NCI-H460 (cell line): ENCODE measurements at regions not wholly inside any gene's neighbourhood (a gene's known extent, or its start where the extent isn't known, plus 50 kb on each side); places are given as distances from the start of the nearest gene placed in this dataset.
"Not testable (repeated sequence)": the region's sequence is repeated elsewhere in the genome, so short reads cannot be mapped to it uniquely, and the experiment has no call there.

Source experiments
- DNase-seq: peaks from one replicate; pipeline ENCODE4 v3.0.0-alpha.2; 2016; ENCODE audit warnings: low read depth; ENCODE audit errors: extremely low read depth

DNA sequence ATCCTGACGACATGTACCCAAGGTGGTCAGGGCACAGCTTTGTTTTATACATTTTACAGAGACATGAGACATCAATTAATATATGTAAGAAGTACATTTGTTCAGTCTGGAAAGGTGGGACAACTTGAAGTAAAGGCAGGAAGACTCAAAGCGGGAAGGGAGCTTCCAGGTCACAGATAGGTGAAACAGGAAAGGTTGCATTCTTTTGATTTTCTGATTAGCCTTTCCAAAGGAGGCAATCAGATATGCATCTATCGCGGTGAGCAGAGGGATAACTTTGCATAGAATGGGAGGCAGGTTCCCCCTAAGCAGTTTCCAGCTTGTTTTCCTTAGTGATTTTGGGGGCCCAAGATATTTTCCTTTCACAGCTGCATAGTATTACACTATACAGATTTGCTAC, 358.4 kb downstream of the GLUD2 start:
- no peak for DNase-seq

DNA sequence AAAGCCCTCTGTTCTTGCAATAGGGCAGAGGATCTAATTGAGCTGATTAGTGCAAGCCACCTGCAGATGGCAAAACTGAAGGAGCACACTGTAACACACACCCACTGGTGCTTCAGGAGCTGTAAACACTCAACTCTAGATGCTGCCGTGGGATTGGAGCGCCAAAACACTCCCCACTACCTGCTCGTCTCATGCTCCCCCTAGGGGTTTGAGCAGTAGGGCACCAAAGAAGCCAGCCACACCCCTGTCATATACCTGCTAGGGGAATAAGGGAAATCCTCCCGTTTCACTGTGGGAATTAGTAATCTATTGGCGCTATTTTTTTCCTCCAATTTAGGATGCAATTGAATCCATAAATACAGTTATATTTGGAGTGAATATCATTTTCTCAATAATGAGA, 360.2 kb downstream of the GLUD2 start:
- DNase-seq = no peak

DNA sequence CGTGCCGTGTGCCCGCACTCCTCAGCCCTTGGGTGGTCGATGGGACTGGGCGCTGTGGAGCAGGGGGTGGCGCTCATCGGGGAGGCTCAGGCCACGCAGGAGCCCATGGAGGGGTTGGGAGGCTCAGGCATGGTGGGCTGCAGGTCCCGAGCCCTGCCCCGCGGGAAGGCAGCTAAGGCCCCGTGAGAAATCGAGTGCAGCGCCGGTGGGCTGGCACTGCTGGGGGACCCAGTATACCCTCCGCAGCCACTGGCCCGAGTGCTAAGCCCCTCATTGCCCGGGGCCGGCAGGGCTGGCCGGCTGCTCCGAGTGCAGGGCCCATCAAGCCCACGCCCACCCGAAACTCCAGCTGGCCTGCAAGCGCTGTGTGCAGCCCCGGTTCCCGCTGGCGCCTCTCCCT, 384.1 kb downstream of the GLUD2 start:
- DNase-seq = not testable (repeated sequence)

DNA sequence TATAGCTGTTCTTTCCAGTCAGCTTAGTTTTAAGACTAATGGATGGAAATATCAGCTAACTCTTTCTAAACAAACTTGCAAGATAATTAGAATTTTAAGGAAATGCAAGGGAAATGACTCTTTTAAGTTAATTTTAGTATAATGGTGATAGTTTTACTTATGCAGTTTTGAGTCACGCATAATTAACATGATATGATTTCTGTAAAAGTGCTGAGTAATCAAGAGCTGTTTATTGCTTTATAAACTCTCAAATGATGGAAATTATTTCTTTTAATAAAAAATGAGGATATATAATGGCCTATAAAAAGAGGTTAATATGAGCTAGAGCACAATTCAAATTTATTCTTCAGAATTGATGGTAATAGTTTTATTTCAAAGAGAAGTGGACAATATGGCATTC, 385.9 kb downstream of the GLUD2 start:
- no peak for DNase-seq

DNA sequence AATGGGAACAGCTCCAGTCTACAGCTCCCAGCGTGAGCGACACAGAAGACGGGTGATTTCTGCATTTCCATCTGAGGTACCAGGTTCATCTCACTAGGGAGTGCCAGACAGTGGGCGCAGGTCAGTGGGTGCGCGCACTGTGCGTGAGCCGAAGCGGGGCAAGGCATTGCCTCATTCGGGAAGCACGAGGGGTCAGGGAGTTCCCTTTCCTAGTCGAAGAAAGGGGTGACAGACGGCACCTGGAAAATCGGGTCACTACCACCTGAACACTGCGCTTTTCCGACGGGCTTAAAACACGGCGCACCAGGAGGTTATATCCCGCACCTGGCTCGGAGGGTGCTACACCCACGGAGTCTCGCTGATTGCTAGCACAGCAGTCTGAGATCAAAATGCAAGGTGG, 390.3 kb downstream of the GLUD2 start:
- DNase-seq = not testable (repeated sequence)

DNA sequence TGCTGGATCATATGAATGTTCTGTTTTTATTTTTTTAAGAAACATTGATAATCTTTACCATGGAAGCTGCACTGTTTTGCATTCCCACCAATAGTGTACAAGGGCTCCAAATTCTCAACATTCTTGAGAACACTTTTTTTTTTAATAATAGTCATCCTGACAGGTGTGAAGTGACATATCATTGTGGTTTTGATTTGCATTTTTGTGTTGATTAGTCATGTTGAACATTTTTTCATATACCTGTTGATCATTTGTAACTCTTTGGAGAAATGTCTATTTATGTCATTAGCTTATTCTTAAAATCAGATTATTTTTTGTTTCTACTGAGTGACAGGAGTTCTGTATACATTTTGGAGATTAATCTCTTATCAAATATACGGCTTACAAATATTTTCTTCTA, 408.5 kb downstream of the GLUD2 start:
- DNase-seq = no peak

DNA sequence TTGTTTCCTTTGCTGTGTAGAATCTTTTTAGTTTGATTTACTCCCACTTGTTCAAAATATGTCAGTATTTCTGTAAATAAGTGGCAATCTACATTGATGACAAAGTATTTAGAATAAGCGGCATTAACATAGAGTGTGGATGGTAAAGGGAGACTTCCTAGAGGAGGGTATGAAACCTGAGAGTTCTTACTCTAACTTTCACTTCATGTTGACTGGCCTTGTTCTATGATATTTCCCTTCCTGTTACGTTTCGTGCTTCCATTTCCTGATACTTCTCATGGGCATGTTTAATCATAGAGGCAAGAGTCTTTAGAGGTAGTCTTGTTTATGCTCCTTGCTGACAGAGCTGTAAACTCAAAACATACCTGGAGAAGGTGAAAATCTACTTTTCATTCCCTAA, 408.9 kb downstream of the GLUD2 start:
- DNase-seq = no peak

DNA sequence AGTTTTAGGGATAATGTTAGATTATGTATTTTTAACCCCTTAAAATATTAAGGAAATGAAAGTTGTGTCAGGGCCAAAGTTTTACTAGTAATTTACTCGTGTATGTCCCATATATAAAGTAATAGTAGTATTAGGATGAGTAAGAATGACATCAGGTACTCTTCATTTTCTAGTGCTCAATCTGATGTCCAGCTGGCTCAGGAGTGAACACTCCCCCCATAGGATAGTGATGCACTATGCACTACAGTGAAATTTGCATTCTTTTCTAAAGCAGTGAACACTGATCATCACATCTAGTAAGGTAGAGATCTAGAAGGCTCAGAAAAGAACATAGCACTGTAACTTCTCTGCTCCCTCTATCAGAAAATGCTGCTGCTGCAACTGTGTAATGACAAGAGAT, 409.7 kb downstream of the GLUD2 start:
- no peak for DNase-seq

DNA sequence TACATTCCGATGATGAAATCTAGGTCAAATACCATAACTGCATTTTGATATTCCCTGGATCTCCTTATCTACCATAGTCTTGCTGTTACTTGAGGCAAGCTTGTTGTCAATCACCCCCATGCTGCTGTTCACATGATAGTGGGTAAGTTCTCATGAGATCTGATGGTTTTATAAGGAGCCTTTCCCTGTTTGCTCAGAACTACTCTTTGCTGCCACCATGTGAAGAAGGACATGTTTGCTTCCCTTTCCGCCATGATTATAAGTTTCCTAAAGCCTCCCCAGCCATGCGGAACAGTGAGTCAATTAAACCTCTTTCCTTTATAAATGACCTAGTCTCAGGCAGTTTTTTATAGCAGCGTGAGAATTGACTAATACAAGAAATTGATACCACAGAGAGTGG, 432.0 kb downstream of the GLUD2 start:
- no peak for DNase-seq

DNA sequence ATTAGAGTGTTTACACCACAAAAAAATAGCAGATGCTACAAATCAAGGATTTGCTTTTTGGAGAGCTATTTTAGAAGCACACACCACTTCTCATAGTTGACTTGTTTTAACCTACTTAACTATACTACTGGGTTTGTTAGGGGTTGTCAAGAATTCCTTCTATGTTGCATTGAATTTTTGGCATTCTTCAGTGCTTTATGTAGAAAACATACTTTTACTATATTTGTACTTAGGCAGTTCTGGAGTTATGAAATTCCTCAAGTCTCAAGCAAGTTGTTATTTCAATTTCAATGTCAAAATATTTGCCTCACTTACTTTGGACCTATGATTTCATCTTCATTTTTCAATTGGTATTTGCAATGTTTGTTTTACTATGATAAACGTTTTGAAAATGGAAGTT, 449.6 kb downstream of the GLUD2 start:
- DNase-seq = no peak

DNA sequence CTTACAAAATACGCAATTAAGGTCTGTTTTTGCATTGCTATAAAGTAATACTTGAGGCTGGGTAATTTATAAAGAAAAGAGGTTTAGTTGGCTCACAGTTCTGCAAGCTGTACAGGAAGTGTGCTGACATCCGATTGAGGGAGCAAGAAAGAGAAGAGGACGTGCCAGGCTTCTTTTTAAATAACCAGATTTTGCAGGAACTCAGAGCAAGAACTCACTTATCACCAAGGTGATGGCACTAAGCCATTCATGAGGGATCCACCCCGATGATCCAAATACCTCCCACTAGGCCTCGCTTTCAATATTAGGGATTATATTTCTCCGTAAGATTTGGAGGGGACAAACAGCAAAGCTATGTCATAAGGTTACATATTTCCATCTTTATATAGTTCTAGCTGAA, 456.7 kb downstream of the GLUD2 start:
- DNase-seq = no peak

DNA sequence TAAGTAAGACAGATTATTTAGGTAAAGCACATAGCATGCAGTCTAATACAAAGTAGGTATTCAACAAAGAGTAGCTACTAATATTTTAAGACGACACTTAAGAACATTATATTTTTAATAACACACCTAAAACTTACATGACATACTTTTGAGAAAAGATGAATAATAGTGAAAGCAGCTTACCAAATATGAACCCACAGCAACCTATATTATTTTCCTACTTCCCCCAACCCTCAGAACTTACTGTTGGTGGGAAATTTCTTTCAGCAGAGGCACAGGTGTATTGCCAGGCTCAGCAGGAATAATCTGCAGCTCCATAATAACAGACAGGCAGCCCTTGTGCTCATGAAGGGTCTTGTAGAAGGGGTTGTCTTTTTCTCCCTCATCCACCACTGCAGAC, 498.9 kb downstream of the GLUD2 start:
- DNase-seq = no peak

DNA sequence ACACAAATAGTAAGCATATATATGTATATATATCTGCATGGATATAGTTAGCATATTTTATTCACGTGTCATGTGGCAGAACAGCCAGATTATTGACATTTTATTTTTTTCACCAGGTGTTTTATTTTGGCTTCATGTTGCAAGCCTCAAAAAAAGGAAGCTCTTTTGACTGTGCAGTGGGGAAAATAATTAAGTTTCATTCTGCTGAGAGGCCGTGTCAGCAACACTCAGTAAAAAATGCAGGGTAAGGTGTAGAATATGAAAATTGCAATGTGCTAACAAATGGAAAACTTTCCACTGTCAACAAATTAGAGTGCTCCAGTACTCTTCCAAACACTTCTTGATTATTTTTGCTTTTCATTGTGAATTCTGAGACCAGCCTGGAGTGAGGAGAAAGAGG, 511.5 kb downstream of the GLUD2 start:
- DNase-seq = no peak

DNA sequence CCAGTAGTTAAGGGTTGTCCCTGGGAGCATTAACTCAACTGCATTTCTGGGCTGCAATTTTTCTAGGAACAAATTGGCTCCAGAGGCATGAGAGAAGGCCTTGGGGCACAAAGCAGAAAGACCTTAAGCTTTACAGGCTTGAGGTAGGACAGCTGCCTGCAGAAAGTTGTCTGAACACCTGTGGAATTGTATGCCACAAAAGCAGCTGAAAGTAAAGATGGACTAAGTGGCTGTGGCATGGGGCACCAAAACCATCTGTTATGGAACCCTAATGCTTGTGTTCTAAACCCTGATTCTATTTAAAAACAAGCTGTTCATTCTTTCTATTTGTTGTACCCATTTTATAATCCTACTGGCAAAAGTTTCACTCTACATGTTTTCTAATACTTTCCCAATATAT, 515.2 kb downstream of the GLUD2 start:
- DNase-seq = no peak

DNA sequence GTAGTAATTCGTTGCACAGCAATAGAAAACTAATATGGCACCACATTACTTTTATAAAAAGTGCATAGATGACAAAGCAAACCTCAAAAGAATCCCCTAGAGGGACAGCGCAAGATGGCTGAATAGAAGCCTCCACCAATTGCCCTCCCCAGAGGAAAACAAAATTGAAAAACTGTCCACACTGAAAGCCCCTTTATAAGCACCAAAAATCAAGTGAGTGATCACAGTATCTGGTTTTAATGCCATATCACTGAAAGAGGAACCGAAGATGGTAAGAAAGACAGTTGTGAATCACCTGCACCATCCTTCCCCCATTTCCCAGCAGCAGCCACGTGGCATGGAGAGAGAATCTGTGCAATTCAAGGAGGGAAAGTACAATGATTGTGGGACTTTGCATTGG, 522.2 kb downstream of the GLUD2 start:
- DNase-seq = no peak

DNA sequence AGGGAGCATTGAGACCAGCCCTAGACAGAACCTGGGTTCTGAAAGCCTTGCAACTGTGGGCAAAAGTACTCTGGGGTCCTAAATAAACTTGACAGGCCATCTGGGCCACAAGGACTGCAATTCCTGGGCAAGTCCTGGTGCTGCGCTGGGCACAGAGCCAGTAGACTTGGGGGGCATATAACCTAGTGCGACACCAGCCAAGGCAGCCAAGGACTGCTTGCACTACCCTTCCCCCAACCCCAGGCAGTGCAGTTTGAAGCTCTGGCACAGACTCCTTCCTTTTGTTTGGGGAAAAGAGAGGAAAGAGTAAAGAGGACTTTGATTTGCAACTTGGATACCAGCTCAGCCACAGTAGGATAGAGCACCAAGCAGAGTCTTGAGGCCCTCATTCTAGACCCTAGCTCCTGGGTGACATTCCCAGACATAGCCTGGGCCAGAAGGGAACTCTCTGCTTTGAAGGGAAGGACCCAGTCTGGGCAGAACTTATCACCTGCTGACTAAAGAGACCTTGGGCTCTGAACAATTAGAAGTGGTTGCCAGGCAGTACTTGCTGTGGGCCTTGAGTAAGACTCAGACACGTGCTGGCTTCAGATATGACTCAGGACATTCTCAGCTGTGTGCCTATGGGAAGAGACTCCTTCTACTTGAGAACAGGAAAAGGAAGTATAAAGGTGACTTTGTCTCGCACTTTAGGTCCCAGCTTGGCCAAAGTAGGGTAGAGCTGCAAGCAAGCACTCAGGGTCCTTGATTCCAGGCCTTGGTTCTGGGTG, 522.8 kb downstream of the GLUD2 start:
- DNase-seq = no peak

DNA sequence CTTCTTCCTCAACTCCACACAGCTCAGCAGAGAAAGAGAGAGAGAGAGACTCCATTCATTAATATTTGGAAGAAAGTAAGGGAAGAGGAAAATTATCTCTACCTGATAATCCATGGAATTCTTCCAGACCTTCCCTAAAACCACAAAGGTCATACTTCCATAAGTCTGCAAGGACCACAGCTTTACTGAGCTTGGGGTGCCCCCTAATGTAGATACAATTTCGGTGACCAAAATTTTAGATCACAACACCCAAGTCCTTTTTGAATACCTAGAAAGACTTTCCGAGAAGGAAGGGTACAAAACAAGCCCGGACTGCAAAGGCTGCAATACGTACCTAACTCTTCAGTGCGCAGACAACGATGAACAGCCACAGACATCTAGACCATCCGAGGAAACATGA, 523.9 kb downstream of the GLUD2 start:
- no peak for DNase-seq

DNA sequence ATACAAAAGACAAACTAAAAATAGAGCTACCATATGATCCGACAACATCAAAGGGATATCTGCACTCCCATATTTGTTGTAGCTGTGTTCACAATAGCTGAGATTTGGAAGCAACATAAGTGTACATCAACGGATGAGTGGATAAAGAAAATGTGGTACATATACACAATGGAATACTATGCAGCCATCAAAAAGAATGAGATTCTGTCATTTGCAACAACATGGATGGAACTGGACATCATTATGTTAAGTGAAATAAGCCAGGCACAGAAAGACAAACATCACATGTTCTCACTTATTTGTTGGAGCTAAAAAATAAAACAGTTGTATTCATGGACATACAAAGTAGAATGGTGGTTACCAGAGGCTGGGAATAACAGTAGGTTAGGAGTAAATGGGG, 527.0 kb downstream of the GLUD2 start:
- DNase-seq = not testable (repeated sequence)

DNA sequence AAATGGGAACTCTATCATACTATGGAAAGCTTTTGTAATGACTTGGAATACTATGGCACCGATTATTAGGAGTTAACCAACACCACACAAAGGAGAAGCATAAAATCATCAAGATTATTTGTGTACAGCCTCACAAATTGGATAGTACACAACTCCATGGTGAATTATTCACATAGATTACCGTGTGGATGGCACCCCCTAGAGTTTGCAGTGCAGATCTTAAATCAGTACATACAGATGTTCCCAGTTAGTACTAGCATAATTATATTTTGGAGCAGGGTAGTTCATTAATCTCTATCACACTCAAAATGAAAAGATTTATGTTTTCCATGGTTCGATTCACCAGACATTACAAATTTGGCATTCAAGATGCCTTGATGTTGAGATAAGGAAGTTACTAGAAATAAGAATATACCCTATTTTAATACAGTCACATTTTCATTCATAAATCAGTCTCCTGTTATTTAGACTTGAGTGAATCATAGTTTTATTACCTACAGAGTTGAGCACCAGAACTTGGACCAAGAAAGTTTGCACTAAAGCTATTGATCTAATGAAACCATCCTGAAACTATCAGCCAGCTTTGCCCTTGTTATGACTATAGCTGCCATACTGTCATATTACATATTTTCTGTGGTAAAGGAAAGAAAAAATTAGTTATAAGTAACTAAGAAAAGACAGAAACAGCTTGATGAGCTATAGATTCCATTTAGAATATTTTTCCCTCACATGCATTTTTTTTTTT, 531.8 kb downstream of the GLUD2 start:
- DNase-seq = peak; percentile 33

DNA sequence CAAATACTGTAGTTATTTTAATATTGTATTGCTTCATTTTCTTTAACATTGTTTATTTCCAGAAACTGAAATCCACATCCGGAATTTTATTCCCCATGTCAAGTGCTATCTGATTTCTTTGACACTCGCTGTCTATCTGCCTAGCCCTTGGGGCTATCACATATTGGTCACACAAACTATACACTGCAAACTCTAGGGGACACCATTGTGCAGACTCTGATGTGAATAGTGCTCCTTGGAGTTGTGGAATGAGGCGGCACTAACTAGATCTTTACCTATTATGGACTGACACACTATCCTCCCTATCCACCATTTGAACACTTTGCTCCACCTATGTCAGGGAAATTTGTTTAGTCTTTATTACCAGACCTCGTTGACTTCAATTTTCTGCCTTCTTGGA, 534.5 kb downstream of the GLUD2 start:
- DNase-seq = peak; percentile 25

DNA sequence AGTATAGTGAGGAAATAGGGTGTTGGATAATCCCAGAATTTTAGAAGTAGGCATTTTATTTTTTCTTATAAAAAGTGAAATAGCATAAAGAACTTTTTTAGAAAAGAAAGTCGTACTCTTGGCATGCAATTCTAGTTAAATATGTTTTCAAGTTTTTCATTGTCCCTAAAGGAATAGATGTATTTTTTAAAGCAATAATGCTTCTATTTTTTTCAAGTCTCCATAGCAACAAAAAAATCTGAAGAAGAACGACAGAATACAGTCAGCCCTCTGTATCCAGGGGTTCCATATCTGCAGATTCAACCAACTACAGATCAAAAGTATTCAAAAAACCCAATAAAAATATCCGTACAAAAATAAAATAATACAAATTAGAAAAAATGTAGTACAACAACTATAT, 538.2 kb downstream of the GLUD2 start:
- no peak for DNase-seq

DNA sequence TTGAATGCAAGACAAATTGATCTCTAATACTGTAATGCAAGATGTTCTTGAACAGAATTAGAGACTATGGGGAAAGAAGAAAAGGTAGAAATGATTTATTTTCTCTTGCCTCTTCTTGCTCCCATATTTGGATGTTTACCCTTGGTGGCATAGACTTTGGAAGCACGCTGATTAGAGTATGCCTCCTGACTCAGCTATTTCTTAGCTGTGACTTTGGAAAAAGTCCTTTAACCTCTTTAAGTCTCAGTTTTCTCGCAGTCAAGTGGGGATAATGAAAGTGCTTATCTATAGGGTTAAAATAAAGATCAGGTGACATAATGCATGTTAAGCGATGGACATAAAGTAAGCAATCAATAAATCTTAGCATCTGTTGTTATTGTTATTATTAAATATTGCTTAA, 545.5 kb downstream of the GLUD2 start:
- DNase-seq = no peak
